ENCODE measurements at regions not wholly inside any gene's neighbourhood (a gene's known extent, or its start where the extent isn't known, plus 50 kb on each side); places are given as distances from the start of the nearest gene placed in this dataset.

- DNase-seq (ENCODE audit: low read depth in 1 of 2, low spot score in 1 of 2), result no peak
- Histone ChIP-seq H3K27me3 (ENCODE audit: insufficient read depth, poor library complexity, severe bottlenecking) (no peaks in the 10 kb centered on the region), H3K4me3 (replicated peaks; ENCODE audit: insufficient read depth, low read length) (no peak overlapping the region), H3K27ac (replicated peaks) (no peak overlapping the region)
- no peak for TF ChIP-seq CTCF (IDR thresholded peaks at IDR 0.05; ENCODE audit: insufficient read depth, low read length)
- TF ChIP-seq POLR2AphosphoS5 (IDR thresholded peaks at IDR 0.05; ENCODE audit: low read depth), result no peak
- no peak for TF ChIP-seq REST (IDR thresholded peaks at IDR 0.05; ENCODE audit: insufficient replicate concordance, low read depth)
- TF ChIP-seq GABPA (IDR thresholded peaks at IDR 0.05; ENCODE audit: low read depth), result no peak
- no peak for TF ChIP-seq SPI1 (IDR thresholded peaks at IDR 0.05; ENCODE audit: borderline replicate concordance, low read depth)
Measured at GRCh38 chr19:33898062-33898677, 101.5 kb downstream of the KCTD15 start.

GRCh38 chr19:33900817-33901216 lies 104.1 kb downstream of the KCTD15 start:
- TF ChIP-seq POLR2AphosphoS5 (IDR thresholded peaks at IDR 0.05; ENCODE audit: low read depth), result no peak
- TF ChIP-seq REST (IDR thresholded peaks at IDR 0.05; ENCODE audit: insufficient replicate concordance, low read depth), result no peak
- no peak for TF ChIP-seq SPI1 (IDR thresholded peaks at IDR 0.05; ENCODE audit: borderline replicate concordance, low read depth)
- no peak for TF ChIP-seq CTCF (IDR thresholded peaks at IDR 0.05; ENCODE audit: insufficient read depth, low read length)
- no peak for TF ChIP-seq GABPA (IDR thresholded peaks at IDR 0.05; ENCODE audit: low read depth)
- peaks cover 16% of the 10 kb centered on the region for H3K27me3 ChIP-seq (ENCODE audit: insufficient read depth, poor library complexity, severe bottlenecking)
- no peak overlapping the region for H3K4me3 ChIP-seq (replicated peaks; ENCODE audit: insufficient read depth, low read length)
- DNase-seq (ENCODE audit: low read depth in 1 of 2, low spot score in 1 of 2), result no peak
- no peak overlapping the region for H3K27ac ChIP-seq (replicated peaks)

GRCh38 chr19:33902395-33902794 lies 105.7 kb downstream of the KCTD15 start:
- no peak for DNase-seq (ENCODE audit: low read depth in 1 of 2, low spot score in 1 of 2)
- TF ChIP-seq SPI1 (IDR thresholded peaks at IDR 0.05; ENCODE audit: borderline replicate concordance, low read depth), result no peak
- no peak for TF ChIP-seq POLR2AphosphoS5 (IDR thresholded peaks at IDR 0.05; ENCODE audit: low read depth)
- no peak for TF ChIP-seq REST (IDR thresholded peaks at IDR 0.05; ENCODE audit: insufficient replicate concordance, low read depth)
- no peak for TF ChIP-seq GABPA (IDR thresholded peaks at IDR 0.05; ENCODE audit: low read depth)
- no peak for TF ChIP-seq CTCF (IDR thresholded peaks at IDR 0.05; ENCODE audit: insufficient read depth, low read length)
- Histone ChIP-seq H3K27me3 (ENCODE audit: insufficient read depth, poor library complexity, severe bottlenecking) (peaks cover 27% of the 10 kb centered on the region), H3K4me3 (replicated peaks; ENCODE audit: insufficient read depth, low read length) (no peak overlapping the region), H3K27ac (replicated peaks) (no peak overlapping the region)

All from HL-60 (cell line).